ENCODE measurements at regions not wholly inside any gene's neighbourhood (a gene's known extent, or its start where the extent isn't known, plus 50 kb on each side); places are given as distances from the start of the nearest gene placed in this dataset.

DNA sequence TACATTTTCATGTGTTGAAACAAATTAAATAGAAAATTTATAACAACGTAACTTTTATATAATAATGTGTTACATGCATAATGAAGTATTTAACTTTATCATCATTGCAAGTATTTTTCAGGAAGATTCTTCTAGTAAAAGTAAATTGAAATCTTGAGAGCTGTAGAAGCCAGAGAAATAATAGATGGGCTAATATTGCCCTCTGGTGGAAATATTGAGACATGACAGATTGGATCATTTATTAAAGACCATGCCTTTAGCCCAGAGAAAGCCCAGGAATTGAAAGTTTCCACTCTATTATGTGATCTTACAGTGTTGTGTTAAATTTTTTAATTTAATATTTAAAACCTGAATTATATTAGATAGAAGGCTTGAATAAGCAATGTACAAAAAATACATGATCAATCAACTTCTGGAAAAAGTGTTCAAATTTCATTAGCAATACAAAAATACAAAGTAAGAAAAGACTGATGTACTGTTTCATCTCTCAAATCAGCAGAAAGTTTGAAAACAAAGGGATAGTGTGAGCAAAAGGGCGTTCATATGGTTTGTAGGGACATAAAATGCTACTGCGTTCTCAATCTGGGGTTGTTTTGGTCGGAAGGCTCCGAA is 52.7 kb upstream of the SPTSSB start:
- TF ChIP-seq MYC (IDR thresholded peaks at IDR 0.05; ENCODE audit: low read depth, low read length) = no peak
- TF ChIP-seq, protein P1, sequence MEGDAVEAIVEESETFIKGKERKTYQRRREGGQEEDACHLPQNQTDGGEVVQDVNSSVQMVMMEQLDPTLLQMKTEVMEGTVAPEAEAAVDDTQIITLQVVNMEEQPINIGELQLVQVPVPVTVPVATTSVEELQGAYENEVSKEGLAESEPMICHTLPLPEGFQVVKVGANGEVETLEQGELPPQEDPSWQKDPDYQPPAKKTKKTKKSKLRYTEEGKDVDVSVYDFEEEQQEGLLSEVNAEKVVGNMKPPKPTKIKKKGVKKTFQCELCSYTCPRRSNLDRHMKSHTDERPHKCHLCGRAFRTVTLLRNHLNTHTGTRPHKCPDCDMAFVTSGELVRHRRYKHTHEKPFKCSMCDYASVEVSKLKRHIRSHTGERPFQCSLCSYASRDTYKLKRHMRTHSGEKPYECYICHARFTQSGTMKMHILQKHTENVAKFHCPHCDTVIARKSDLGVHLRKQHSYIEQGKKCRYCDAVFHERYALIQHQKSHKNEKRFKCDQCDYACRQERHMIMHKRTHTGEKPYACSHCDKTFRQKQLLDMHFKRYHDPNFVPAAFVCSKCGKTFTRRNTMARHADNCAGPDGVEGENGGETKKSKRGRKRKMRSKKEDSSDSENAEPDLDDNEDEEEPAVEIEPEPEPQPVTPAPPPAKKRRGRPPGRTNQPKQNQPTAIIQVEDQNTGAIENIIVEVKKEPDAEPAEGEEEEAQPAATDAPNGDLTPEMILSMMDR (IDR thresholded peaks at IDR 0.05; ENCODE audit: low read depth, low read length) = no peak
- no peak for TF ChIP-seq POLR2A (IDR thresholded peaks at IDR 0.05; ENCODE audit: extremely low read depth, insufficient read length)

All from NB4 (cell line).